HG03095 (cell line): ENCODE measurements at regions not wholly inside any gene's neighbourhood (a gene's known extent, or its start where the extent isn't known, plus 50 kb on each side); places are given as distances from the start of the nearest gene placed in this dataset.

Experiments
- ATAC-seq: cut with Tn5 transposase; IDR thresholded peaks from one replicate; pipeline ENCODE4 v1.9.1; 2021; ENCODE audit warnings: moderate library complexity; ENCODE audit not compliant: unreplicated experiment

DNA sequence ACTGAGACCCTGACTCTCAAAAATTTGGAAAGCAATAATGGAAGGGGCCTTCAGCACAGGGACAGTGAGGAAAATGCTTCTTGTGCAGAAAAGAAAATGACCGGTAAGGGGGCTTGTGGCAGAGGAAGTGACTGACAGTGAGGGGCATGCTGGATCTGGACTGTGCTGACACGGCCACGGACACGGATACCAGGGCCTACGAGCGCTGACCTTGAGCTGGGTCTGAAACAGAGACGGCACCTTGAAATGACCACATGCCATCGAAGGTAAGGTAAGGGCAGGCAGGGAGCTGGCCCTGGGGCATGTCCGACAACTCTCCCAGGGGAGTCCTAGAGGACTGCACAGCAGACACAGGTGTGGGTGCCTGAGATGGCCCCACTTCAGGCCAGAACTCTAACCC lies 182.1 kb downstream of the RHOU start:
- no peak for ATAC-seq

DNA sequence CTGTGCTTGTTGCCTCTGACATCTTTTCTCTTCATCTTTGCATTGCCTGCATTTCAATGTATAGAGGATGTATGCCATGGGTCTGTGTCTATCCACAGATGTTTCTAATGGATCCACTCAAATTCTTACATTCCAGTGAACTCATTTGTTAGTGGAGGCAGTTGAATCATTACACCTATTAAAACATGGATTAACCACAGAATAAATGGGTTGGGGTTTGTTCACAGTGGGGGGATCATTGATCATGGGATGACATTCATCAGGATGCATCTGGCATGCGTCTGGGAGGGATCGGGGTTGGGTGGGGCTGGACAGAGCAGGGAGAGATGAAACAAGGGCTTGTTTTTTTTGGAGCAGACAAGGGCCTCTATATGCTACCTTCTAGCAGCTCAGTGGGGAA lies 182.5 kb downstream of the RHOU start:
- ATAC-seq: no peak

DNA sequence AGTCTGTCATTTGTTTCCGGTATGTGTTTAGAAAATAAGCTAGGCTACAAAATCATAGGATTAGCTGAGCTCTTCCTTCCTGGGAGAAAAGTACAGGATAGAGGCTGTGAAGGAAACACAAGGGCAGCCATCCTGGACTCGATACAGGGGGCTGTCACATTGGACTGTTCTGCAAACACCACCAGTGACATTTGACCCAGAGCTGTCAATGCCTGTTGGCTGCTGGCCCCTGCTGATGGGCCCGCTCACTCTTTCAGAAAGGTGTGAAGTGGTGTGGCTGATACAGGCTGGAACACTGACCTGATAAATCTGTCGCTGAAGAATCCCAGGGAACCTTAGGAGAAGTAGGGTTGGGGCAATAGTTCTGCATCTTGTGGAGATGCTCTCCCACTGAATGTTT lies 183.1 kb downstream of the RHOU start:
- no peak for ATAC-seq

DNA sequence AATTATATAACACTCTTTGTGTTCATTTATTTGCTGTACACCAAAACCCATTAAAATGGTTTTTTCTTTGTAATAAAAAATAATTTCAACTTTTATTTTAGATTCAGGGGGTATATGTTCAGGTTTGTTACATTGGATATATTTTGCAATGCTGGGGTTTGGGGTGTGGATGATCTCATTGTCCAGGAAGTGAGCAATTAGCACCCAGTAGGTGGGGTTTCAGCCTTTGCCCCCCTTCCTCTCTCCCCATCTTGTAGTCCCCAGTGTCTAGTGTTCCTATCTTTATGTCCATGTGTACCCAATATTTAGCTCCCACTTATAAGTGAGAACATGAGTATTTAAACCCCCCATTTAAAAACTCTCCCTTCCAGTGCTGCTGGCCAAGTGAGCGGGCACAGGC lies 184.6 kb downstream of the RHOU start:
- ATAC-seq: no peak

DNA sequence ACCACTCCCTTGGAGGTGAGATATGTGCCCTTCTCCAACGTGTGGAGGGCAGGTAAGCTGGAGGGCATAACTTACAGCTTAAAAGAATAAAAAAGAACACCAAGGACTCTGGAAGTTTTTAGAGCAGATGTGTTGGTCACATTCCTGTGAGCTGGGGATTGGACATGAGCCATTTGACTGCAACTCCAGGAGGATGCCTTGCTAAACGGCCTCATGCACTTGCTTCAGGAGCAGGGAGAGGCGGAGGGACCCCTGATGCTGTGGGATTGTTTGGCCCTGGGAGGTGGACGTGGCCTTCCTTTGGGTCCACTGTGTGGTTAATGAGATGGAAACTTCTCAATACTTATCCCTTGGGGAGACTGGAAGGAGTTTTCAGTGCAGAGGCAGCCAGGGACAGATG lies 185.6 kb downstream of the RHOU start:
- ATAC-seq: no peak

DNA sequence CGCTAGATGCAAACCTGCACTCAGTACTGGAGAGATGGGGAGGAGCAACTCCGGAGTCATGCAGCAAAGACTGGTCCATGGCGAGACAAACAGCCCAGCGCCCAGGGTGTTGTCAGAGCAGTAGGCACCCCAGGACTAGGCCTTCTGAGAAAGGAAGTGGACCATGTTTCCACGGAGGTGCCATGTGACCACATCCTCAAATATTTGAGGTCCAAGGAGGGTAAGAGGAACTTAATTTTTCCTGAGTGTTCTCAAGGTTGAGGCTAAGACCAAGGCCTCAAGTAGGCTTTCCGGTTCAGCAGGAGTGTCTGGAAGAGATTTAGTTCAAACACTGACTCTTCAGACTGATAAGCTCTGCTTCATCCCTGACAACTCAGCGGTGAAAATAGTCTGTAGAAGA lies 186.2 kb downstream of the RHOU start:
- ATAC-seq: no peak

DNA sequence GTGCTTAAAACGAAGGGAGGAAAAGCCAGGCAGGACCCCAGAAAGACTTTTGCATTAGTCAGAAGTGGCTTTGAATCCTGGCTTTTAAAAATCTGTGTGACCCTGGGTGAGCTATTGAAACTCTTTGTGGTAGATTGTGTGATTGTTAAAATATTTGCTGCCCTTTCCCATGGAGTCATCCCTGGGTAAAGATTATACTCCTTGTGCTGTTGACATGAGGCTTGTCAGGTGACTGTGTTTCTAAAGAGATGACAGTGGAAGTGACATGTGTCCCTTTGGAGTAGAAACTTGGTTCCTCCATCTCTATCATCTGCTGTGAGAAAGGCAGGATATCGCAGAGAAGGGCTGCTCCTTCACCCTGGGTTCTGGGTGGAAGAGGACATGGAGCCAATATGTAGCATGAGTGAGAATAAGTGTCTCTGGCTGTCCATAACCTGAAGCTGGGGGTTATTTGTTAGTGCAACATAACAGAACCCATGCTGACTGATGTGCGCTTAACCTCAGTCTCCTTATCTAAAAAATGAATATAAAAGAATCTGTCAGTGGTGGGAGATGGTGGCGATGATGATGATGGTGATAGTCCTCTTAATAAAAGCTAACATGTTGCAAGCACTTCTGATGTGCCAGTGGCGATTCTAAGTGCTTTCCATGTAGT lies 187.6 kb downstream of the RHOU start:
- no peak for ATAC-seq

DNA sequence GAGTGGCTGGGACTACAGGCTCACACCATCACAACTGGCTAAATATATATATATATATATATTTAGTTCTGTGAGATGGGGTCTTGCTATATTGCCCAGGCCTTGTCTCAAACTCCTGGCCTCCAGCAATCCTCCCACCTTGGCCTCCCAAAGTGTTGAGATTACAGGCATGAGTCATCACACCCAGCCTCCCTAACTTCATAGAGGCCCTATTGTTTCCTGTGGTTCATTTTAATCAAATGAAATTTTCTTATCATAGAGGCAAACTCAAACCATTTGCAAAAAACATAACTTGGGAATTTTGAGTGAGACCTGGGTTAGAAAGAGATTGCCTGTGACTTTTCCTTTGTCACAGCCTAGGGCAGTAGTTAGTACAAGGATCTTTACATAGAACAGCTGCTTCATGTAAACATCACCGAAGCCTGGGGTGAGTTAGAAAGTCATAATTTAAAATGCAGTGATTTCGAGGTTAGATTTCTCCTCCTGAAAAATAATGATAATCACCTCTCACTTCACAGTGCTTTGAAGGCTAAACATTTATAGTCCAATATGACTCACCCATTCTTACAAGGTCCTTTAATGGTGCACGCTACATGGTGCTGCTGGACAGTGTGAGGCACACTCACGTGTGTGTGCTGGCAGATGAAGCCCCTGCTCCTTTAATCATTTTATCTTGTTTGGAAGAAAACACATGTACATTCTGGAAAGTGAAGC lies 188.9 kb downstream of the RHOU start:
- ATAC-seq: no peak

DNA sequence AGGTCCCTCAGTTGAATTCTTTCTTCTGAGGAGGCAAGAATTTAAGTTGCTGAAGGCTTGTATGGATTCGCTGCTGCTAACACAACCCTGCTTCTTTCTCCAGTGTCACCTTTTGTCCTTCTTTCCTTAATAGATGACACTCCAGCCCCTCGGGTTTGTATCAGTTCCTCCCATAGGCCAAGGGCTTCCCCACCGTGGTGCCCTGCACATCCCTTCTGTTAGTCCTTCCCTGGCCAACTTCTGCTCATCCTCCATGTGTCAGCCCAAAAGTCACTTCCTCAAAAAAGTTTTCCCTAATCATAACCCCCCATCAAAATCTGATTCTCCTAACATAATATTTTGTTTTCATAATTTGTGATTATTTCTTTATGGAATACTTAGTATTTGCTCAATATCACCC lies 190.4 kb downstream of the RHOU start:
- ATAC-seq: no peak

DNA sequence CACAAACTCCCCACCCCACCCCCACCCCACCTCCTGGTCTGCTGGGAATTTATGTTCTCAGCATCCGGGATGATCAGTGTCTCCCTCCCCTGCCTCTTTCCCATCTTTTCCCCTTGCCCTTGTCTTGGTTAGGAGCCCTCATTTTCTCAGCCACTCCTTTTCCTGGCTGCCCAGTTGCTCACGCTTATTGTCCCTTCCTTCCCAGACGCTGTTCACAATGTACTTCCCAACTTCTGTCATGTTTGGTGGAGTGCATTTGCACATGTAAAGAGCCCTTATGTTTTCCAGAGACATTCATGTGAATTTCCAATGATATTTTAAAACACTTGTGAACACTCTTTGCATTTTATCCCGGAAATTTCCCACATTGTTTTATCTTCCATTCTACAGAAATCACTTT lies 192.1 kb downstream of the RHOU start:
- ATAC-seq: no peak

DNA sequence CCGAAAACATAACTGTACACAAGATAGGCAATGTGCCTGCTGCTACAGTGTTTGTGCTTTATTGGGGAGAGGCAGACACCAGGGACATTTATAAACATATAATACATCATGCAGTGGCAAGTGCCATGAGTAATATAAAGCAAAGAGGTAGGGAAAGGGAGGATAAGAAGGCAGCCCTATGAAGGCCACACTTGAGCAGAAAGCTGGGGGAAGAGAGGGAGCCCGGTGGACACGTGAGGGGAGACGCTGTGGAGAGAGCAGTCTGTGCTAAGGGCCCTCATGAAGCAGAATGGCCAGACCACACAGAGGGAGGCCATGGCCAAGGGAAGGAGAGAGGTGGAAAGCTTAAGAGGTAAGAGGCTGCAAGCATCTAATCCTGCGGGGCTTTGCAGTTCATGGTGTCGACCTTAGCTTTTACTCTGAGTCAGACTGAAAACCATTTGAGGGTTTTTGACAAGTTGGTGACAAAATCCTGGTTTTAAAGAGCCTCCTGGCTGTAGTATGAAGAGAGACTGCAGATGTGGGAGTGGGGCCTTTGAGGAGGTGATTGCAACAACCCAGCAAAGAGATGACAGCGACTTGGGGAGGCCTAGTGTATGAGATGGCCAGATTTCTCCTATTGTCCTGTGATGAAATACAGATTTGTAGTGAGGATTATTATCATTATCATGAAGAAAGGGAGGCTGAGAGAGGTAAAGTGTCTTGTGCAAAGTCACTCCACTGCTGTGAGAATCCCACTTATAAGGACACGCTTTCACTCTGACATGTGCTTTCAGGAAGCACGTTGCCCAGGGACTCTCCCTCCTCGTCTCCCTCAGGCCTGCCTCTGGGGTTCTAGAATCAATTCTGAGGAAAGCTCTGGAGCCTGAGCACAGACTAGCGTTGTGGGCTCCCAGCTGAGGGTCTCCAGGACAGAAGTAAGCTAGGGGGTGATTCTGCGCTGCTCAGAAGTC lies 192.9 kb downstream of the RHOU start:
- ATAC-seq: no peak

DNA sequence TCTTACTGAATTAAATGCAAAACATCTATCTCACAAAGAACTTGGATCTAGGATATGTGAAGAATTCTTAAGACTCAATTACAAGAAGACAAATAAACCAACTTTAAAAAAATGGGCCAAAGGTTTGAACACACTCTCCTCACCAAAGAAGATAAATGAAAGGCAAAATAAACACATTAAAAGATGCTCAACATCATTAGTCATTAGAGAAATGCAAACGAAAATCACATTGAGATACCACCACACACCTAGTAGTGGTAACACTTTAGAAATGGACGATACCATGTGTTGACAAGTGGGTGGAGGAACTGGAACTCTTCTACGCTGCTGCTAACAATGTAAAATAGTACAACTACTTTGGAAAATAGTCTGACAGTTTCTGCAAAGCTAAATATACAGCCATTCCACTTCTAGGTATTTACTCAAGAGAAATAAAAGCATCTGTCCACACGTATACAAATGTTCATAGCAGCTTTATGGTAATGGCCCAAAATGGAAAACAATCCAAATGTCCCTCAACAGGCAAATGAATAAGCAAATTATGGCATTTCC lies 194.3 kb downstream of the RHOU start:
- ATAC-seq: no peak

DNA sequence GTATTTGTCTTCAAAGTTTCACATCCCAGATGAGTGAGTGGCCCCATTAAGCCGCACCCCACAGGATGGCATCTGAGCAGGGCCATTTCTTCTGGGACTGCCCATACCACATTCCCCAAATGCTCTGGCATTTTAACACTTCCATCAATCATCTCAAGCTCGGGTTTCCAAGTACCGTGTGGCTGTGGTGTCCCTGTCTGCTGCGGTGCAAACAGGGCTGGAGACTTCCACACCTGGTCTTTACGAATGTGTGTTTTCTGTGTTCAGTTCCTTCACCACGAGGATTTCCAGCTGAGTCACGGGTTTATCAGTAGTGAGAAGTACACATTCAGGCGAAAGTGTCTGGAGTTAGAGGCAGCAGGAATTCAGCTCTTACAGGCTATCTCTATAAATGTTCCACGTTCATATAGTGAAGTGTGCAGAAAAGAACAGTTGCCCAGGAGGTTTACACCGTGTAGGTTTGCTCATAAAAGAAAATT lies 195.2 kb downstream of the RHOU start:
- ATAC-seq: no peak

DNA sequence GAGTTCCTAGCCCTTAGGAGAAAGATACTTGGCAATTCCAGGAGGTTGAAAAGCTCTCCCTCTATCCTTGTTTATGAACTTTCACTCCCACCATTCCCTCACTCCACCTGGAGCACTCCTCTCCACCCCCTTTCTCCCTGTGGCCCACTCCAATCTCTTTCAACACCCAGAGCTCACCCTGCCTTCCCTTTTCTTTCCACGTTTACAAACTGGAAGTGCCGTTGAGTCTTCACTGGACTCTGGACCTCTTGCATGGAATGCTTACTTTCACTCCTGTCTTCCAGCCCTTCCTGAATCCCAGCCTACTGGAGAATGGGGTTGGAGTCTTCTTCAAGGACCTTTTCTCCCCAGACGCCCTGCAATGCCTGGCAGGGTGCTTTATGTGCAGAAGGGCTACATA lies 198.5 kb downstream of the RHOU start:
- ATAC-seq: no peak

DNA sequence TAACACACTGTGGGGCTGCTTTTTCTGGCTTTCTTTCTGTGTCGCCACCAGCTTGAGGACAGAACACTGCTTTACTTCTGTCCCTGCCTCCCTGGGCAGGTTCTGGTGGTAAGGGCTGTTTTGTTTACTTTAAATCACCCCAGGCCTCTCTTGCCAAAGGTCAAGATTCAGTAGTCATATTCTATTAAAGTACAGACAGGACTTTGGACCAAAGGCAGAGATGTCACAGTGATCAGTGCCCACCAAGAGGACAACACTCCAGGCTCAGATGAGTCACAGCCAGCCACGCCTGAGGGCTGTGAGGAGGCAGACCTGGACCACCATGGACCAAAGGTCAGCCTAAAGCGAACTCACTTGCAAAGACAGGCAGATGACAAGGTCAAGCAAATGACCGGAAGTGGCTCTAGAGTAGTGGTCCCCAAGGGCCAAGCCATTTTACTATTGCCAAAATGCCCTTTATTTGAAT lies 200.0 kb downstream of the RHOU start:
- no peak for ATAC-seq

DNA sequence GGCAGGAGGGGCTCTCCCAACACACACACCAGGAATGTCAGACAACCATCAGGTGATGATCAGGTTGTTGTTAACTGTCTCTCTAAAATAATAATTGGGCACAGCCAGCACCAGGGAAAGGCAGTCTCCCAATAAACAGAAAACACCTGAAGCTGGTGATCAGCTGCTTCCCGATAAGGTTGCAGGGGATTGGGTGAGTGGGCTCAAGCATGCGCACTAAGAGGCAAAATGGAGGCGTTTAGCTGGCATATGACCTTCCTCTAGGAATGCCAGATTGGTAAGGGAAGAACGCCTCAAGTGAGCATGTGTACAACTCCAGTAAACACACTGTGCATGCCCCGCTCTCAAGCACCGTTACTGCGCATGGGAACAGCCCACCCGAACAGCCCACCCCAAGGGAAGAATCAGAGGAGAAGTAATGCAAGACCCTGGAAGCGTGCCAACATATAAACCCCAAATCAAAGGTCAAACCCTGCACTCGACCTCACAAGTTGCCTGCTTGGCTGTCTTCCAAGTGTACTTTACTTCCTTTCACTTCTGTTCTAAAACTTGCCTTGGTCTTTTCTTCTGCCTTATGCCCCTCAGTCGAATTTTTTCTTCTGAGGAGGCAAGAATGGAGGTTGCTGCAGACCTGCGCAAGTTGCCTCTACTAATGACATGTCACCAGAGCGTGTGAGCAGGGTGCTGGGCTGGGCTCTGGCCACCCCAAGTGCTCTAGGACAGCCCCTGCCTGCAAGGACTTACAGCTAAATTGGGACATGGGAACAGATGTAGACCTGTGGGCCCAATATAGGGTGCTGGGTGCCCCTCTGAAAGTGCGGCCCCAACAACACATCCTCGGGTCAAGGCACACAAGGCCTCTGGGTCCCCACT lies 200.8 kb downstream of the RHOU start:
- ATAC-seq: no peak

DNA sequence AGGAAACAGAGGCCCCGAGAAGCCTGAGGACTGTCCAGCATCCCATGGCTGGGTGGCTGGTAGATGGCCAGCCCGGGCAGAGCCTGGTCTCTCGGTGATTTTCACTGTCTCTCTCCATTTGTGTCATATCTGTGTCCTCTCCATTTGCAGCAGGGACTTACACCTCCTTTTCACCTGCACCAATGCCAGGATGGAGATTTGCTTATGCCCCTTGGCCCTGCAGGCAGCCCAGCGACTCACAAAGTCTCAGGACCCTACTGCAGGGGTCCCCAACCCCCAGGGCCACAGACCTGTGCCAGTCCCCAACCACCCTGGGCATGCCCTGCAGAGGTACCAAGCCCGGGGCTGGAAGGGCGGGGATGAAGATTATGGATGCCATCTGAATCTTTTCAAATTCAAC lies 201.6 kb downstream of the RHOU start:
- no peak for ATAC-seq

DNA sequence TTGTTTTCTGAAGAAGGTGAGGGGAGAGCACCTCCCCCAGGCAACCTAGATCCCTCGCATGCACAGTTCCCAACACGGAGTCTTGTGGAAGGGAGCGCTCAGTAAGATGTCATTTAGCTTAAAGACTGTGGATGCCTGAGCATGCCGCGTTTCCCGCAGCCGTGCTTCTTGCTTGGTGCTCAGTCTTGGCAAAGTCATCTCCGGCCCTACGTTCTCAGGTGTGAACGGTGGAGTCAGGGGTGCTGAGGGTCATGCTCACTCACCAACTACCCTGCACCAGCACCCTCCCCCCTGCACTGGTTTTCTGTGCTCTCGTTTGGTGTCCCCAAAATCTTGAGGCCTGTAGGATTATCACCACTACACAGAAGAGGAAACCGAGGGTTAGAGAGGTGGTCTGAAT lies 202.1 kb downstream of the RHOU start:
- no peak for ATAC-seq

DNA sequence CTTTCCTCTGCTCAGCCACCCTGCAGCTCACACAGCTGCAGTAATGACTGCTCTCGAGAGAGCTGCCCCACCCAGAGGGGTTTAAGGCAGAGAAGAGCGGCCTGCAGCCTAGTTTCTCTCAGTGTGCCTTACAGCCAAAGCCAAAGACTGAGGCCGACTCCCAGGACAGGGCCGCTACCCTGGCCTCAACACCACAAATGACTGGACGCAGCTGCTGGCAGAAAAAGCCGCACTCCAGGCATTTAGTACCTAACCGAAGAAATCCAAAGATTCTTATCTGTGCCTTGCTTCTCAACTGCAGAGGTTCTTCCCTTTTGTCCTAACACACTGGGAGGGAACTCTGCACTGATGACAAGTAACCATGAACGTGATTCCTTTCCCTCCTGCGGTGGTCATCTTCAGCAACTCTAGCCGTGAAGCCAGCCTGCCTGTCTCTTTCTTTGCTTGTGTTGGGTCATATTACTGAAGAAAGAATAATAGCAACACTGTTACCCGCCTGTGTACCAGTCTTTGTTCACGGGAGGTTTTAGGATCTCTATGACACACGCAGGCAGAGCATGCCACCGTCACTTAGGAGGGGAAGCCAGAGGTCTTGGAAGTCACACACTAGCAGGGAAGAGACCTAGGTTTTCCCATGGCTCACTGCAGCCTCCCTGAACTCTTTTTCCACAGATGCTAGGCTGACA lies 202.7 kb downstream of the RHOU start:
- no peak for ATAC-seq

DNA sequence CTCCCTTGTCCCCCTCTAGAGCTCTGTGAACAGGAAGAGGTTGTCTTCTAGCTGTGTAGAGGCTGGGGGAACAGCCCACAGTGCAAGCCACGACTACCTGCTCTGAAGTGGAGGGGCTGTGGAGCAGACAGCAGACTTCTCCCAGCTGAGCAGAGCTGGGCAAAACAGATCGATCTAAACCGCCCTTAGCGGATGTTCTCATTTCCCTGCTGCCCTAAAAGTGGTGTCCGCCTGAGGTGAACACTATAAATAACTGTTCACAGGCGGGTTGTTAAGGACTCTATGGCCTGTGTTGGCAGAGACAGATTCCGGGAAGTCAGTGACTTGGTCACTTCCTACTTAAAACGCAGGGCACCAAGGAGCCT lies 203.2 kb downstream of the RHOU start:
- no peak for ATAC-seq
